Activated CD4-positive, alpha-beta T cell treated with anti-CD3 and anti-CD28 coated beads, Interleukin-2, Interleukin-4, amounts not matched to agents 100 ng/mL and 50 ng/mL, durations not matched to agents 16 hours and 8 hours (primary cell): ENCODE measurements at regions not wholly inside any gene's neighbourhood (a gene's known extent, or its start where the extent isn't known, plus 50 kb on each side); places are given as distances from the start of the nearest gene placed in this dataset.
"Not testable (repeated sequence)": the region's sequence is repeated elsewhere in the genome, so short reads cannot be mapped to it uniquely, and the experiment has no call there.

Source experiments
- DNase-seq: peaks from one replicate; pipeline ENCODE4 v3.0.0-alpha.2; 2020; ENCODE audit warnings: low spot score

- DNase-seq, result no peak
Measured at GRCh38 chr18:29361843-29362242, 1184.9 kb upstream of the CDH2 start.

- not testable (repeated sequence) for DNase-seq
Measured at GRCh38 chr18:29360659-29361058, 1183.7 kb upstream of the CDH2 start.

GRCh38 chr18:29359222-29359621, 1182.3 kb upstream of the CDH2 start:
- not testable (repeated sequence) for DNase-seq

DNA sequence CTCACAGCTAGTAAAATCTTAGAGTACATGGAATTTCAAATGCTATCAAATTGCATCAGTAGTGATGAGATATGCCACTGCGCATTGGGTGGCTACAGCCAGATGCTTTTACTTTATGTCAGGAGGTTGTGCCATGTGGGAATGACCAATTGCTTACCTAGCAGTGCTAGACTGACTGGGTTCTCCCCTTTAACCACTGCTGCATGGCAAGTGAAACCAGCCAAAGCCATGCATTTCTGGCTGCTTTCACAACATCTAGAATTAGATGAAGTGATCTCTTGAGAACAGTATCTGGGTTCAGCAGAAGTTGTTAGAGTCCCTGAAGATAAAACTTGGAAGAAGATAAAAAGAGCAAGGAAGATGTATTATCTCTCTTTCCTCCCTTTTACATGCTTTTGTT, 1174.2 kb upstream of the CDH2 start:
- DNase-seq, result no peak

DNA sequence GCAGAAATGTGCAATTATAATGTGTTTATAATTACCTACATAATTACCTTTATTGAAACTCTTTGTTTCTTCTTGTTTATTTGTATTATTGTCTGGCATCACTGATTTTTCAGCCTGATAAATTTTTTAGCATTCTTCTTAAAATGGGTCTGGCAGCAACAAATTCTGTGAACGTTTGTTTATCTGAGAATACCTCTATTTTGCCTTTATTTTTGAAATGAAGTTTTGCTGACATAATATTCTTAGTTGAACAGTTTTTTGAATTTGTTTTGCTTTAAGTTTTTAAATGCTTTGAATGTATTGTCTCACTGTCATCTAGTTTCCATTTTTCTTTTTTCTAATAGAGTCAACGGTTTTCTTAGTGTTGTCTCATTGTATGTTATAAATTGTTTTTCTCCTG, 1152.0 kb upstream of the CDH2 start:
- no peak for DNase-seq

DNA sequence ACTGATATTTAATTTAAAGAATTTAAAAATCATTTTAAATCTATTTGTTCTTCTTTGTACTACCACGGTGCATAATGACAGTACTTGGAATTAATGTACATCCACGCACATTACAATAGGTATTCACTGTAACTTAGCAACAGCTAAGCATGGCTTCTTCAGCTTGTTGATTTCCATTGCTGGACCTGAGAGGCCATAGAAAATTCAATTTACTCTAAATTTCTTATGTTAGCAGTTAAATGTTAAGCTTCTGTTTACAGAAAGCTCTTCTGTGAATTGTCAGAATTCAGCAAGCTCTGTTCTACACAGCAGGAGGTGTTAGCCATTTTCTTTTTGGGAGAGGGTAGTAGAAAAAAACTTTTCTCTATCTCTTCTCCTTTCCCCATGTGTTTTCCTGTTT, 1149.3 kb upstream of the CDH2 start:
- DNase-seq, result no peak

DNA sequence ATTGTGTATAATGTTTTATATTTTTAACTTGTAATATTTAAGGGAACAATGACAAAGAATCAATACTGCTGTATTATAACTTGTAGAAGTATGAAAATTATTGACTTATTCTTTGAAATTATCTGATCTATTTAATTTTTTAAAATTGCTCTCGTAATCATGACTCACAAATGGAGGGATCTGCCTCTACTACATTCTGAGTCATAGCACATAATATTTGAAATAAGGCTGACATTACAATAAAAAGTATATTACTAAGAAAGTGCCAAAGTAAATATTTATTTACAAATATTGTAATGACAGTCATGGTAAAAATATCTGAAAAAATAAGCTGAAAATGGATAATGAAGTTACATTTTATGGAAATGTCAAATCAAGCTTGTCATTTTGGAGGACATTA, 1144.6 kb upstream of the CDH2 start:
- DNase-seq, result no peak

GRCh38 chr18:29313312-29313711, 1136.4 kb upstream of the CDH2 start:
- no peak for DNase-seq

GRCh38 chr18:29311580-29311979, 1134.7 kb upstream of the CDH2 start:
- no peak for DNase-seq

GRCh38 chr18:29309366-29309765, 1132.4 kb upstream of the CDH2 start:
- DNase-seq, result no peak

- no peak for DNase-seq
Measured at GRCh38 chr18:29307982-29308381, 1131.1 kb upstream of the CDH2 start.

DNA sequence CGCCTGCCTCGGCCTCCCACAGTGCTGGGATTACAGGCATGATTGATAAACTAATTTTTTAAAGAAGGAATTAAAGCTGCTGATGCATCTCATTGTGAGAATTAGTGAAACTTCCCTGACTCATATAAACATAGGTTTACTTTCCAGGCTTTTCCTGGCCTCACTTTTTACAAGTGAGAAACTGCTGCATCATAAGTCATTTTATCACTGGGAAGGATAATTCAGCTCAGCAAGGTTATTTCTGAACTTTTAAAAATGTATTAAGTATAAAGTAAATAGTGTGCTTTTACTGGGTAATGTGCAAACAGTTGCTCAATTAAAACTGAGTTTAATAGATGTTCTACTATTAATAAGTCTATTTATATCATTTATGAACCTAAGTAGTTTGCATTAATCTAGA, 1130.3 kb upstream of the CDH2 start:
- DNase-seq, result no peak

DNA sequence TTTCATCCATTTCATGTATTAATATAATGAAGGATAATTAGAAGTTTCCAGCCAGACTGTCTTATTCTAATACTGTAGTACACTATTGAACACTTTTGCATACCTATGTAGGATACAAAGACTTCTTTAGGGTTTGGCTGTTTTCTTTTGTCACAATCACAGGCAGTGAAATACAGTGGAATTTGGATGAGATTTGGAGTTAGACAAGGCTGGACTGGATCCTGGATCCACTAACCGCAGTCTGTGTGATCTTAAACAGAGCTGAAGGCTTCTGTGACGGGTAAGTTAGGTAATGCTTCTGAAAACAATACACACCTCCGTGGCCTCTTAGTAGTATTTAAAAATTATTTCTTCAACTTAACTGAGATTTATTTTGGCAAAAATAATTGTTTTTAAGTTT, 1128.6 kb upstream of the CDH2 start:
- DNase-seq, result no peak

DNA sequence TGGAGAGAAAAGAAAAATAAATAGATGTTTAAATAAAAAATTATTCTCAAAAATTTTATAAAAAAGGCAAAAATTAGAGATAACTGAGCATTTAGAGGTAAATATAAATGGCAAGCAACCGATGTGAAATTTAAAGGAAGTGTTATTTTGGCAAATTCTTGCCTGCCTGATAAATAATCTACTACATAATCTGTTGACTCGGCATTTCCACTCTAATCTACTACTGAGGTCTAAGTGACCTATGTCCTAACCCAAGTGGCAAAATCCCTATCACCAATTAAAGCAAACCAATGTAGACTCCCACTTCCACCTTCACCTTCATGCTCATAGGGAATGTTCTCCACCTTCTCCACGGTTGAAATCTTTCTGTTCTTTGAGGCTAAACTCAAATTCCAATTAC, 1124.1 kb upstream of the CDH2 start:
- no peak for DNase-seq

DNA sequence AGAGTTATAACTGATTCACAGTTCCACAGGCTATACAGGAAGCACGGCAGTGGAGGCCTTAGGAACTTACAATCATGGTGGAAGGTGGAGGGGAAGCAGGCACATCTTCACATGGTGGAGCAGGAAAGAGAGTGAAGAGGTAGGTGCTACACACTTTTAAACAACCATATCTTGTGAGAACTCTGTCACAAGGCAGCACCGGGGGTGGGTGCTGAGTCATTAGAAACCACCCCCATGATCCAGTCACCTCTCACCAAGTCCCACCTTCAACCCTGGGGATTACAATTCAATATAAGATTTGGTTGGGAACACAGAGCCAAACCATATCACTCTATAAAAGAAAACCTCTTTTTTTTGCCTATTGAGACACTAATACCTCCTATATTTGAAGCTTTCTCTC, 1108.5 kb upstream of the CDH2 start:
- no peak for DNase-seq

DNA sequence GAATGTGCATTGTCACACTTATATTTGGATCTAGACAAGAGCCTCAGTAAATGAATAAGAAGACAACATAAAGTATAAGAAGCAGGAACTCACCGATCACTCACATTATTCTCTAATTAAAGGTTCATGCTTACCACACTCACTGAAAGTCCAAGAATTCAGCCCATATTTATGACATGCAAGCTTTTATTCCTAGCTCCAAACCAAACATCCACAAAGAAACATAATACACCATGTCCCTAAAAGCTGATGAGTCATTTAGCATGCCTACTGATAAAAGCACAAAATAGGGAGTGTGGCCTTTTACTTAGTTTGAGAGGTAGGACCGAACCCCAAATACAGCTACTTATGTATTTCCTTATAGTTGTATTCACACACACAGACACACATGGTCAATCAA, 1094.6 kb upstream of the CDH2 start:
- DNase-seq, result no peak

DNA sequence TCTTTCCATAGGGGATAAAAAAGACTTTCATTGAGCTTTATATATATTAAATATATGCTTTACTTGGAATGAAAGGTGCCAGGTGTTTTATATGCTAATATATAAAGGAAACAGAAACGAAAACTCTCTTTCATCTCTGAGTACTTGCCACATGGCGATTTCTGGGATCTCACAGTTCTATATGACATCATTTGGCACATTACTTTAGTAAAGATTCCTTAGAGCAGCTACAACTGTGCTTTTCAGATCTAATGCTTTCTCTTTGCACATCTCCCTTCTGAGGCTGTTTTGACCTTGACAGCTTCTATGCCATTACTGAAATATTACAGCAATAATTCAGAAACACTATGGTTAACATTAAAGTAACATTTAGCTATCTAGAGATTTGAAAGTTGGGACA, 1082.9 kb upstream of the CDH2 start:
- DNase-seq, result no peak

DNA sequence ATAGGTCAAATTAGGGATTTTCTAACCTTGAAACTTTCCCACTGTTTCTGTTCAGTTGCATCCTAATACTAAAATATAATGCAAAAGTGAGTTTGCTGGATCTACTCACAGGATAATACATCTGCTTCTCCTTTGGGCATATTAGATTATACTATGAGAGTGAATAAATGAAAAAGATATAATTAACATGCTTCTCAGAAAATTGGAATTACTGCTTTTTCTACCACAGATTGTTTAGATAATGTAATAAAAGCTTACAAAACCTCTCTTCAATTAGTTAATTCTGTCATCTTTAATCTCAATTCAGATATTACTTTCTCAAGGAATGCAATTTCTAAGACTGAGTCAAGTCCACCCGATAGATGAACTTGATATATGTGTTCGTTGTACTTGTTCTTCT, 1077.2 kb upstream of the CDH2 start:
- no peak for DNase-seq

- DNase-seq, result no peak
Measured at GRCh38 chr18:29251681-29252080, 1074.8 kb upstream of the CDH2 start.

- no peak for DNase-seq
Measured at GRCh38 chr18:29250843-29251242, 1073.9 kb upstream of the CDH2 start.

DNA sequence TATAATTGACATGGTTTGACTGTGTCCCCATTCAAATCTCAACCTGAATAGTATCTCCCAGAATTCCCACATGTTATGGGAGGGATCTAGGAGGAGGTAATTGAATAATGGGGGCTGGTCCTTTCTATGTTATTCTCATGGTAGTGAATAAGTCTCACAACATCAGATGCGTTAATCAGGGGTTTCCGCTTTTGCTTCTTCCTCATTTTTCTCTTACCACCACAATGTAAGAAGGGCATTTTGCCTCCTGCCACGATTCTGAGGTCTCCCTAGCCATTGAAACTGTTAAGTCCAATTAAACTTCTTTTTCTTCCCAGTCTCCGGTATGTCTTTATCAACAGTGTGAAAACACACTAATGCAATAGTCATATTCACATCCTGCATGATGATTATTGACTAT, 1073.3 kb upstream of the CDH2 start:
- no peak for DNase-seq

- DNase-seq, result no peak
Measured at GRCh38 chr18:29248805-29249204, 1071.9 kb upstream of the CDH2 start.

DNA sequence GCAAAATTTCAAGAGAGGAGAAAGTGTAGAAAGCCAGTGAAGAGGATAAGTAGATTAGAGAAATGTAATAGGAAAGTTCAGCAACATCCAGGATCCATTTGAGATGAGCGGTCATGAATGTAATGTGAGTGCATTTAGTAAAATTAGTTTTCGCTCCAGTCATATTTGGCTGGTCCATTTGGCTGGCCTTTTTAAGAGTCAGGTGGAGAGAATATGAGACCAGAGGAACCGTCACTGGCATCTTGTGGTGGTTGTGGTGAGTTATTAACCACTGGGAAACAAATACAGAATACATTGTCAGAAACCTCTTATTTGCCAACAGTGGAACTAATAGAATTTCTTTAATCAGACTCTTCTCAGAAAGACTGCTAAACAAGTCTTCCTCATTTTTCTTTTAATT, 1064.3 kb upstream of the CDH2 start:
- DNase-seq, result no peak

- no peak for DNase-seq
Measured at GRCh38 chr18:29234751-29235150, 1057.8 kb upstream of the CDH2 start.

DNA sequence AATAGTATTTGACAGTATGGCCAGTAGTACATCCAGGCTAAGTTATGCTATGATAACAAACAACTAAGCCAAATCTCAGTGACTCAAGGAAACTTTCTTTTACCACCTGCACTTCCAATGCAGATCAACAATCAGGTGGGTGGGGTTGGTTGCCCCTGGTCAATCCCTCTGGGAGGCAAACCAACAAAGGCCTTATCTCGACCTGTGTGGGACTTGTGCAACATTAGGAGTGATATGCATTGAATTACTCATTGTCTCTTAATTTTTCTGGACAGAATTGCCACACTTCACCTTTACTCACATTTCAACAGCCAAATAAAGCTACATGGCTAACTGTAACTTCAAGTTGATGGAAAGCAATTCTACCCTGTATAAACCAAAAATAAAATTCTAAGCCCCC, 1049.3 kb upstream of the CDH2 start:
- no peak for DNase-seq
